ENCODE measurements at regions not wholly inside any gene's neighbourhood (a gene's known extent, or its start where the extent isn't known, plus 50 kb on each side); places are given as distances from the start of the nearest gene placed in this dataset.

GRCh38 chr5:175811589-175811988 lies 59.8 kb upstream of the CPLX2 start:
- ChIA-PET POLR2A (no interaction called here), CTCF (no interaction called here)

GRCh38 chr5:175813943-175814630 lies 57.3 kb upstream of the CPLX2 start:
- CTCF ChIA-PET: interaction anchor here (2.9 kb wide), 1 partner anchor 84 kb away, joined by 10 read pairs; no protein-coding TSS in a partner anchor
- TF ChIP-seq, protein P1, sequence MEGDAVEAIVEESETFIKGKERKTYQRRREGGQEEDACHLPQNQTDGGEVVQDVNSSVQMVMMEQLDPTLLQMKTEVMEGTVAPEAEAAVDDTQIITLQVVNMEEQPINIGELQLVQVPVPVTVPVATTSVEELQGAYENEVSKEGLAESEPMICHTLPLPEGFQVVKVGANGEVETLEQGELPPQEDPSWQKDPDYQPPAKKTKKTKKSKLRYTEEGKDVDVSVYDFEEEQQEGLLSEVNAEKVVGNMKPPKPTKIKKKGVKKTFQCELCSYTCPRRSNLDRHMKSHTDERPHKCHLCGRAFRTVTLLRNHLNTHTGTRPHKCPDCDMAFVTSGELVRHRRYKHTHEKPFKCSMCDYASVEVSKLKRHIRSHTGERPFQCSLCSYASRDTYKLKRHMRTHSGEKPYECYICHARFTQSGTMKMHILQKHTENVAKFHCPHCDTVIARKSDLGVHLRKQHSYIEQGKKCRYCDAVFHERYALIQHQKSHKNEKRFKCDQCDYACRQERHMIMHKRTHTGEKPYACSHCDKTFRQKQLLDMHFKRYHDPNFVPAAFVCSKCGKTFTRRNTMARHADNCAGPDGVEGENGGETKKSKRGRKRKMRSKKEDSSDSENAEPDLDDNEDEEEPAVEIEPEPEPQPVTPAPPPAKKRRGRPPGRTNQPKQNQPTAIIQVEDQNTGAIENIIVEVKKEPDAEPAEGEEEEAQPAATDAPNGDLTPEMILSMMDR (IDR thresholded peaks at IDR 0.05; ENCODE audit: insufficient read depth, low read length, missing control alignments): no peak
- DNase-seq (ENCODE audit: low read depth, low spot score): no peak
- no peak overlapping the region for H3K4me3 ChIP-seq (ENCODE audit: low read depth, low read length)
- POLR2A ChIA-PET: interaction anchor here (1.1 kb wide), 1 partner anchor 17 kb away, joined by 3 read pairs; no protein-coding TSS in a partner anchor

More at GRCh38 chr5:175811589-175811988, 59.8 kb upstream of the CPLX2 start:
- DNase-seq (ENCODE audit: low read depth, low spot score): no peak
- no peak overlapping the region for H3K4me3 ChIP-seq (ENCODE audit: low read depth, low read length)
- TF ChIP-seq, protein P1 (IDR thresholded peaks at IDR 0.05; ENCODE audit: insufficient read depth, low read length, missing control alignments): no peak

- ChIA-PET POLR2A (interaction anchor here (1.1 kb wide), 1 partner anchor 18 kb away, joined by 3 read pairs; no protein-coding TSS in a partner anchor), CTCF (interaction anchor here (2.9 kb wide), 1 partner anchor 85 kb away, joined by 10 read pairs; no protein-coding TSS in a partner anchor)
Measured at GRCh38 chr5:175814691-175815090, 56.7 kb upstream of the CPLX2 start.

DNA sequence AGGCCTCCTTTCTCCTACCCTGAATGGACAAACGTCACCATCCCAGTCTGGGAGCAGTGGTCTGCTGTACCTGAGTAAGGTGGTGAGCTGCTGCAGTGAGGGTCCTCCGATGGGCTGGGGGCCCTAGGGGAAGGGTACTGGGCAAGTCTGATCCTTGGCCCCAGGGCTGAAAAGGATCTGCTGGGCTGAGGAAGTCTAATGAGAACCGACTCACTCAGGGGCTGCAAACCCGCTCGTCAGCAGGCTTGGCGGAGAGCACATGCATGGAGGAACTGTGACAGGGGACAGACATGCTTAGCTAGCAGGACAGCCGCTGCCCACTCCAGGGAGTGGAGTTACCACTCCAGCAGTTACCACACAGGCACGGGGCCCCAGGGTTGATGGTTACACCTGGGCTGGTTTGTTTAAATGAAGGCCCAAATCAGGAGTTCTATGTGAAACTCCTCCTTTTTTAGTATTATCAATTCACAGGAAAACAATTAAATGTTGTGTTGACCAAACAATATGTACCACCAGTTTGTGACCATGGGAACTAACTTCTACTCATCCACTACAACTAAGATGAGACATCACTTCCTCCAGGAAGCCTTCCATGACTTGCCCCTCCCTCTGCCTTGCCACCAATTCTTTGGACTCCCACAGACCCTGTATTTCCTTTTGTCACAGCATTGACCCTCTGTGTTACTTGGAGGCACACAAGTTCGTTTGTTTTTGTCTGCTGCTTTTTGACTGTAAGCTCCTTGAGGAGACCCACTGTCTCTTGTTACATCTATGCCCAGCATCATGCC lies 56.1 kb upstream of the CPLX2 start:
- H3K4me3 ChIP-seq (ENCODE audit: low read depth, low read length): no peak overlapping the region
- TF ChIP-seq, protein P1 (IDR thresholded peaks at IDR 0.05; ENCODE audit: insufficient read depth, low read length, missing control alignments): no peak
- CTCF ChIA-PET: interaction anchor here (2.9 kb wide), 1 partner anchor 85 kb away, joined by 10 read pairs; no protein-coding TSS in a partner anchor
- no peak for DNase-seq (ENCODE audit: low read depth, low spot score)
- POLR2A ChIA-PET: interaction anchor here (1.1 kb wide), 1 partner anchor 18 kb away, joined by 3 read pairs; no protein-coding TSS in a partner anchor

More at GRCh38 chr5:175814691-175815090, 56.7 kb upstream of the CPLX2 start:
- TF ChIP-seq, protein P1 (IDR thresholded peaks at IDR 0.05; ENCODE audit: insufficient read depth, low read length, missing control alignments): no peak
- no peak for DNase-seq (ENCODE audit: low read depth, low spot score)
- H3K4me3 ChIP-seq (ENCODE audit: low read depth, low read length): no peak overlapping the region

- TF ChIP-seq, protein P1 (IDR thresholded peaks at IDR 0.05; ENCODE audit: insufficient read depth, low read length, missing control alignments): no peak
- ChIA-PET POLR2A (no interaction called here), CTCF (no interaction called here)
- no peak for DNase-seq (ENCODE audit: low read depth, low spot score)
- H3K4me3 ChIP-seq (ENCODE audit: low read depth, low read length): no peak overlapping the region
Measured at GRCh38 chr5:175816348-175816747, 55.0 kb upstream of the CPLX2 start.

- TF ChIP-seq, protein P1 (IDR thresholded peaks at IDR 0.05; ENCODE audit: insufficient read depth, low read length, missing control alignments): no peak
- H3K4me3 ChIP-seq (ENCODE audit: low read depth, low read length): no peak overlapping the region
- ChIA-PET POLR2A (no interaction called here), CTCF (interaction anchor here (1.4 kb wide), 1 partner anchor 23 kb away, joined by 3 read pairs; no protein-coding TSS in a partner anchor)
- DNase-seq (ENCODE audit: low read depth, low spot score): no peak
Measured at GRCh38 chr5:175819090-175819425, 52.3 kb upstream of the CPLX2 start.
